ENCODE measurements at regions not wholly inside any gene's neighbourhood (a gene's known extent, or its start where the extent isn't known, plus 50 kb on each side); places are given as distances from the start of the nearest gene placed in this dataset.

GRCh38 chr2:150907466-150907865 lies 354.2 kb downstream of the RBM43 start:
- DNase-seq (ENCODE audit: low read depth in 2 of 2): no peak

DNA sequence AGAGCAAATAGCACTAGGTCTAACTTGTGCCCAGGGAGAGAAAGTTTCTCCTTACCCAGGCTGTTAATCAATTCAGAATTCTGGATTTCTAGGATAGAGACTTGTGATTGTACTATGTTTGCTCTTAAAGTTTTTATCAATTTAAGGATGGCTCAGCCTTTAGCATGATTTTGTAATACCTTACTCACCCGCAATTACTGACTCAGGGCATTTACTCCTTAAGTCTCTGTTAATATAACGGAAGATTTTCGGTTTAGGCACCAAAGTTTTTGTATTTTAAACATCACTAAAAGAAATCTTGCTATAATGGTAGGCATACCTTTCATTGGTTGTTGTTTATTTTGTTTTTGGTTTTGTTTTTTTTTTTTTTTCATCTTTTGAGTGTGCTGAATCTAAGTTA lies 358.2 kb downstream of the RBM43 start:
- no peak for DNase-seq (ENCODE audit: low read depth in 2 of 2)

- no peak for DNase-seq (ENCODE audit: low read depth in 2 of 2)
Observed at GRCh38 chr2:150903055-150903454, 358.6 kb downstream of the RBM43 start.

- DNase-seq (ENCODE audit: low read depth in 2 of 2): no peak
Observed at GRCh38 chr2:150900913-150901312, 360.8 kb downstream of the RBM43 start.

DNA sequence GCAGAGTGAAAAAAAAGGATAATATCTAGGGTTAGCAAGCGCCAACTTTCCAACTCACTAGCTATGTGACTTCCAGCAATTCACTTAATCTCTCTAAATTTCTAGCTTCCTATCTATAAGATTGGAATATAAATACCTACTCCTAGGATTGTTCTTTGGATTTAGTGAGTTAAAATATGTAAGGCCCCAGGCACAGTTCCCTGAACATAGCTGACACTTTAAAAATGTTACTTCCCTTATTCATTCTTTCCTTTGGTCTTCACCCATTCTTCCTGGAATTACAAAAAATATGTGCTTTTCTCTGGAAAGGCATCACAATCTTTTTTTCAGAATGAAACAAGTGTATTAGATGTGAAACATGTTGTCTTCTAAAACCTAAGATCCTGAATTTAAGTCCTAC lies 365.7 kb downstream of the RBM43 start:
- no peak for DNase-seq (ENCODE audit: low read depth in 2 of 2)

- no peak for DNase-seq (ENCODE audit: low read depth in 2 of 2)
Observed at GRCh38 chr2:150889141-150889540, 372.5 kb downstream of the RBM43 start.

DNA sequence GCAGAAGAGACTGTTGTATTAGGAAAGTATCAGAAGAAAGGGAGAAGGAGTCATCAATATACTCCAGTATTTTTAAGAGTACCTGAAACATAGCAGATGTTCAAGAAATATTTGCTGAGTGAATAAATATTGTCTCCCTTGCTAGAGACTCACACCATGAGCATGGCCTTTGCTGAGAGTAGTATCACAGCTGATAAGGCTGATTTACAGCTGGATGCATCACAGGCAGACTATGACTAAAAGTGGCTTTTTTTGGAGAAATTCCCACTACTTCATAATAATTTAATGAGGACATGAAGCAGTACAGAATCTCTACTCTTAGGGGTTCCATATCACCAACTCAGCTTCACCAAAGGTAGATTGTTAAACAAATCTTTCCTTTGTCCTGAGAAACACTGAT lies 373.3 kb downstream of the RBM43 start:
- DNase-seq (ENCODE audit: low read depth in 2 of 2): no peak

DNA sequence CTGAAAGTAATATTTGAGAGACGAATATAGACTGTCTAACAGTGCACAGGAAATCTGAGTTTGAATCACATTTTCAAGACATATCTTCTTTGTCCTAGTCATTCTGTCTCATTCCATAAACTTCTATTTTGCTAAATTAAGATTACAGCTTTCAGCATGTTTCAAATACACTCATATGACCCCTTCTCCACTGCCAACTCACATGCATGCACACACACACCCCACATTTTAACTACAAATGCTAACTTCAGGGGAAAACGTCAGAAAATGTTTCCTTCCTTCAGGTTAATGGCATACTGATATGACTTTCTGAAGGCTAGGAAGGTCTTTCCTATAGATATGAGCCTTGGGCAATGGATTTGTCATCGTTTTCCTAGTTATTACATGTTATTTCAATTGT lies 373.7 kb downstream of the RBM43 start:
- DNase-seq (ENCODE audit: low read depth in 2 of 2): no peak

DNA sequence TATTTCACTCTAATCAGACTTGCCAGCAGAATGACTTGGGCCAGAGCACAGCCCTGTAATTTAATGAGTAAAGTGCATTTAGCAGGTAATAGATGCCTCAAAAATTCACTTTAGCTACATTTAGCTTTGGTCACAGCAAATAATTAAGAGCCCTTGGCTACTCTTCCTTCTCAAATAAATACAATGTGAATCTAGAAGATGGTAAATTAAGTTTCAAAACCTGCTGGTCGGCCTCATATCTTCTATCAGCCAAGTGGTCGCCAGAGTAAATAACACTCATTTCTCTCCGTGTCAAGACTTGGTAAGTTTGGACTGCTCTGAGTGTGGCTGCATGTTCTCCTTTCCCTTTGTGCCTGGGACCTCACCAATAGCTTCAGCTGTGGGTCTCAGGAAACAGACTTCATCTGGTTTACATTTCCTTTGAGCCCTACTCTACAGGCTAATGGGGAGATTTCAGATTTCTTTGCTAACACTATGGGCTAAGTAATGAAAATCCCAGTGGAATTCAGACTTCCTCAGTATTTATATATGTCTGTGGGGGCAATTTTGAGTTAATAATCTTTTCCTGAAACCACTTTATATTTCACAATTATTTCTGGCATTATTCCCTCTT lies 375.8 kb downstream of the RBM43 start:
- no peak for DNase-seq (ENCODE audit: low read depth in 2 of 2)

GRCh38 chr2:150885236-150885635 lies 376.4 kb downstream of the RBM43 start:
- no peak for DNase-seq (ENCODE audit: low read depth in 2 of 2)

DNA sequence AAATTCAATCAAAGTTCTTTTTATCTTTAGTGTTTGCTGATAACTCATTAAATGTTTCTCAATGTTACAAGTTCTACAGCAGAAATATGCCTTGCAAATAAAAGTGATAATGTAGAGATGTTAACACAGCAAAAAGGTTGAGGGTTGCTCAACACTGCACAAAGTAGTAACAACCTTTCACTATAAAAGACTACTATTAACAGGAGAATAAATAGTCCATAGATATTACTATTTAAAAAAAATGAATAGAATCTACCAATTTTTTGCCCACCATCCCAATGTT lies 378.1 kb downstream of the RBM43 start:
- no peak for DNase-seq (ENCODE audit: low read depth in 2 of 2)

DNA sequence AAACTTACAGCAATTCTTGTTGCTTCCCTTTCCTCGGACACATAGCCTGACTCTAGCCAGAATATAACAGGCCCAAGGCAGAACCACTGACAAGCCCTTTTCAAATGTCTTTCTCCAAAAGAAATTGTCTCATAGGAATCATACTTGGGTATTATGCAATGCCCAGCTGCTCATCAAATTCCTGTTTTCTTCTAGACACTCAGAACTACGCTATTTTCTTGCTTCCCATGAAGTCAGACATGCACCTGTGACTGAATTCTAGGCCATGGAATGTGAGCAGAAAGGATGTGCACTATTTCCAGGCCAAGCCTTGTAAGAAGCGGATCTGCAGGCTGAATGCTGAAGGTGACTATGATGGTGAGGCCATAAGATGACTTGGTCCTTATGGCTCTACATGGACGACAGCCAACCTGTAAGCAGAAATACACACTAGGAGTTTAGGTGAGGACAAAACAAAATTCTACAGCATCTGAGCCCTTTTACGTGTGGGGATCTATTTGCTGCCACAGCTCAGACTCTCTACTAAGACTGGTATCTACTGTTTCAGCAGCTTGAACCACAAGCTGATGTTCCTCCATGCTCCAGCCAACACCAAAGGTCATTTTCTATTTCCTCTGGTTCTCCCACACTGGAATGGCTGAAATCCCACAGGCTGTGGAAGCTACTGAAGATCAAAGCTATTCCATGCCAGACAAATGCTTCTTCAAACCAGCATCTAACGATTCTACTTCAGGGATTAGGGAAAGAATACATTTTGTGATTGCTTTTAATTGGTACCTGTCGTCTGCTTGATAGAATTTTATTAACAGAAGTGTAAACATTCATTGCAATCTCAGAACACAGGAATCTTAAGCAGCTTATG lies 378.7 kb downstream of the RBM43 start:
- no peak for DNase-seq (ENCODE audit: low read depth in 2 of 2)

GRCh38 chr2:150880986-150881385 lies 380.7 kb downstream of the RBM43 start:
- DNase-seq (ENCODE audit: low read depth in 2 of 2): no peak

DNA sequence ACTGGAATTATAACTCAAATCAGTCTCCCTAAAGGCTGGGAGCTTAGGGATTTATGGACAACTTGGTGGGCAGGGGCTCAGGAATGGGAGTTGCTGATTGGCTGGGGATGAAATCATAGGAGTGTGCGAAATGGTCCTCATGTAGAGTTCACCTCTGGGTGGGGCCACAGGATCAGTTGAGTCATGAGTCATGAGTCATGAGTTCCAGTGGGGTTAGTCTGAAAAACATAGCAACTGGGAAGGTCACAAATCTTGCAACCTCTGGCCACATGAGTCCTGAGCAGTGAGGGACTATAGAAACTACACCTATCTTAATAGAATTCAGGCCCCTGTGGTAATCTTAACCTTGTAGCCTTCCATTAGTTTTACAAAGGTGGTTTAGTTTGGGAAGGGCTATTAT lies 383.3 kb downstream of the RBM43 start:
- no peak for DNase-seq (ENCODE audit: low read depth in 2 of 2)

DNA sequence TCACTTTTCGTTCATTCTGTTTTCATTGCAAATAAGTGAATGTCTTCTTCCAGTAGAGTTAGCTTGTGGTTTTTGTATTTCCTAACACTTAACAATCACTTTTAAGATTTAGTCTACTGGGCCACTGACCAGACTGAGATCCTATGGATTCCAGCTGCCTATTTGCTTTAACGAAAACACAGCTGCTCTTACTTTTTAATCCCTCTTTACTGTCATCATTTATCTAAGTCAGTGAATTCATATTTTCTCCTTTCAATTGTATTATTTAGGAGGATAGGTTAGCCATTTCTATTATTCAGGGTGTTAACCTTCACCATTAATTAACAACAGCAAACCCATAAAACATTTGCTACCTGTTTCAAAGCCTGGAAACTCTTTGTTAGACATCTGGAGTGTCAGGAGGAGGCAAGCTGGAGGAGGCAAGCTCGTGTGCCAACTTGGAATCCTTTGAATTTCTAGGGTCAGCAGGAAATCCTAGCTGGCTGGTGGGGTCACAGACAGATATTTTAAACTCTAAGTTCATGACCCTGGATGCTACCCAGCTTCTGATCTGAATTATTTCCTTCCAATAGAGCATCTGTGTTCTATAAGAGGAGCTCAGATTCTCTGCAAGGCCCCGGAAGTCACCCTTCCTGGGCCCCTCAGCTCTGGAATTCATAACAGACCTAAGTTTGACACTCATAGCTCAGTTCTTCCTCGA lies 385.3 kb downstream of the RBM43 start:
- no peak for DNase-seq (ENCODE audit: low read depth in 2 of 2)

DNA sequence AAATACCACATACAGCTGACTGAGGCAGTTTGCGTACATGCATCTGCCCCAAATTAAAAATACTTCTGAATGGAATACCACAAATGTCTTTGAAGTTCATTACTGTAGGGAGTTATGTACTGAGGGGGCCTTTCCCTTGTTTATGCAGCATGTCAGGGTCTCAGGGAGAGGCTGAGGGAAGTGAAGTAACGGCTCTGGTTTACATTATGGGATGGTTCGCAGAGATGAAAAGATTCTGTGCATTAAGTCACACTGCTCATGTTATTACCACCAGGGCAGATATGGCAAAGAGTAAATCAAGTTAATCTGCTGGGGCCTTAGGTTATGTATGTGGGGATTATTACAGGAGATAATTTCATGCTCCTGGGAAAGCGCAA lies 385.9 kb upstream of the RND3 start:
- no peak for DNase-seq (ENCODE audit: low read depth in 2 of 2)

GRCh38 chr2:150872756-150873395 lies 385.4 kb upstream of the RND3 start:
- no peak for DNase-seq (ENCODE audit: low read depth in 2 of 2)

DNA sequence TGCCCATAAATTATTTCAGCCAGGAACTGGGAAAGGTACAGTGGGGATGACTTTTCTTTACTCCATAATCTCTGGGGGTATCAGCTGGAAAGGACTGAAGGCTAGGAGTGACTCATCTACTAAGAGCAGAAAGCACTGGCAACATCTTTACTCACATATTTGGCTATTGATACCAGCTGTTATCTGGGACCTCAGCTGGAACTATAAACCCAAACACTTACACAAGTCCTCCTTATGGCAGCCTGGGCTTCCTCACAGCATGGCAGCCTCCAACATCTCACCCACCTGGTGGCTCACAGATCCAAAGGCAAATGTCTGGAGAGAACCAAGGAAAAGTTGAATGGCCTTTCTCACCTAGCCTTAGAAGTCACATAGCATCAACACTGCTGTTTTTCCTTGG lies 379.0 kb upstream of the RND3 start:
- no peak for DNase-seq (ENCODE audit: low read depth in 2 of 2)

- no peak for DNase-seq (ENCODE audit: low read depth in 2 of 2)
Observed at GRCh38 chr2:150863691-150864090, 376.2 kb upstream of the RND3 start.

DNA sequence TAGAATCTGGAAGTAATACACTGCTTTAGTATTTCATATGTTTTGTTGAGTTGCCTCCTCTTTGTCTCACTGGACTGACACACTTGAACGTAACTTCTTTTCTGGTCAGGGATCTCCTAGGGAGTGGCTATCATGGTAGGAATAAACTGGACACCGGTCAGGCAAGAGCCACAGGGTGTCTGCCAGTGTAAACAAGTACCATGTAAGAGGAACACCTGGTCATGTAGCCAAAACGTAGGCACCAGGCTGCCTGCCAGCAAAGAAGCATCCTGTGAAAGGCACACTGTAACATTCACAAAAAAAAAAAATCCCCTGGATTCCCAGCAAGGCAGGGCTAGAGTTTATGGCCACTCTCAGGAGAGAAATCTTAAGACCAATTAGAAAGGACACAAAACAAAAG lies 372.8 kb upstream of the RND3 start:
- no peak for DNase-seq (ENCODE audit: low read depth in 2 of 2)

DNA sequence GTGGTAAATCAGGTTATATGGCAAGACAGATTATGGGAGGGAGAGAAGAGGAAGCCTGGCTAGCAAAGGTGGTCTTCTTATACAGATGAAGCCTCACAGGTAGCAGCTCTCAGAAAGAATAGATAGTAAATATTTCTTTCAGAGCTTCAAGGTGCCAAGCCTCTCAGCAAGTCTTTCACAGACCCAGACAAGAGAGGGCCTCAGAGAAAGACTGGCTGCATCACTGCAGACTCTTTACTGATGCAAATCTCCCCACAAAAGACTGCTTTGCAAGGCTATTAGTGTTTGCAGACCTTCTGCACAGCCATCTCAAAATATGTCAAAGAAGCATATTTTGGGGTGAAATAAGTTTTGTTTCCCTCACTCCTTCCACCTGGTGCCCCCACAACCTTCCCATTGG lies 372.4 kb upstream of the RND3 start:
- no peak for DNase-seq (ENCODE audit: low read depth in 2 of 2)

- DNase-seq (ENCODE audit: low read depth in 2 of 2): no peak
Observed at GRCh38 chr2:150859162-150859561, 371.7 kb upstream of the RND3 start.

DNA sequence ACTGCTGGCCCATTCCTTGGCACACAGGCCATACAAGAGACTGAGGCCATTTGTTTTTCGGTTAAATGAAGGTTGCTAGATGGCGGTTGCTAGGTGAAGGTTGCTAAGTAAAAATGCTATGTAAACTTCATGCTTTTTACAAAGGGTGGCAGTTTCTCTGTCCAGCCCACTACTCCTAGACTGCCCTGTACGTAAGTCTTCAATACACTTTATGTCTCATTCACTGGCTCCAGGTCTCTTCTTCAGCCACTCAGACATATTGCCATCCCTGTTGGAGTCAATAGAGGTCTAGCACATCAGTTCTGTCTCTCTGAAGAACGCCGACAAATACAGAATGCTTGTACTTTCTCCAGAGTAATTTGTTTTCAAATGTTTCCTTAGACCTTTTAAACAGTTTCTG lies 370.9 kb upstream of the RND3 start:
- no peak for DNase-seq (ENCODE audit: low read depth in 2 of 2)

All from stimulated activated CD4-positive, alpha-beta T cell treated with anti-CD3 and anti-CD28 coated beads, Interleukin-12 subunit alpha, Interleukin-12 subunit beta, amount 100 ng/mL, for 24 hours (primary cell).